Thyroid gland (tissue), 4 donors: ENCODE measurements at regions not wholly inside any gene's neighbourhood (a gene's known extent, or its start where the extent isn't known, plus 50 kb on each side); places are given as distances from the start of the nearest gene placed in this dataset.

ENCODE experiments used
- CTCF ChIP-seq, 6 experiments: fragments of 200-600 bp in 3 of 6; fragments of 450-650 bp in 3 of 6; sonication (generic) in 3 of 6; IDR thresholded peaks; one replicate each; pipeline ENCODE4 v1.5.1; 2016 to 2019; ENCODE audit warnings: antibody characterized with exemption in 6 of 6, mild to moderate bottlenecking in 2 of 6, inconsistent platforms in 1 of 6, moderate library complexity in 1 of 6
- POLR2A ChIP-seq, 2 donors: fragments of 450-650 bp; IDR thresholded peaks; one replicate each; pipeline ENCODE4 v1.6.1; 2017; ENCODE audit warnings: antibody characterized with exemption in 2 of 2, mild to moderate bottlenecking in 2 of 2, moderate library complexity in 1 of 2

DNA sequence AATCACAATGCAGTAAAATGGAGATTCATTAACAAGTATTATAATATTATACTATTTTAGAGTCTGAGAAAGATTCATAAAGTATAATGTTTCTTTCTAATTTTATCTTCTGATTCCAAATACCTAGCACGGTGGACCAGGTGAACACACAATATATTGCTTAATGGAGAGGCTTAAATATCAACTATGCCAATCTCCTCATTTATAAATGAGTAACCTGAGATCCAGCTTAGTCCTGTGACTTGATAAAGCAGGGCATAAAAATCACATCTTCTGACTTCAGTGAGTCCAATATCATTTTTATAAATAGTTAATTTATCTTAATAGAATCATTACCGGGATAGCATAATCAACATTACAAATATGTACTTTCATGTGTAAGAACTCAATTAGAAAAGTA, 144.4 kb upstream of the GJE1 start:
- no peak for TF ChIP-seq CTCF (IDR thresholded peaks at IDR 0.05)
- TF ChIP-seq POLR2A (IDR thresholded peaks at IDR 0.05) = no peak
